SU-DHL-6 (cell line): ENCODE measurements at regions not wholly inside any gene's neighbourhood (a gene's known extent, or its start where the extent isn't known, plus 50 kb on each side); places are given as distances from the start of the nearest gene placed in this dataset.

Source experiments
- EZH2phosphoT487 ChIP-seq: fragments of 200-600 bp; sonication (generic), shearing (Covaris generic); conservative IDR thresholded peaks from 2 replicates; pipeline ENCODE4 v1.6.1; 2018; ENCODE audit warnings: mild to moderate bottlenecking, antibody characterized with exemption, low read length, moderate library complexity, mixed read lengths
- TF ChIP-seq, protein P1 (sequence below): fragments of 200-600 bp; sonication (generic); IDR thresholded peaks from one replicate; pipeline ENCODE4 v1.5.1; 2017; ENCODE audit warnings: antibody characterized with exemption, mild to moderate bottlenecking, low read length, moderate library complexity; ENCODE audit not compliant: insufficient read depth, poor library complexity, severe bottlenecking

DNA sequence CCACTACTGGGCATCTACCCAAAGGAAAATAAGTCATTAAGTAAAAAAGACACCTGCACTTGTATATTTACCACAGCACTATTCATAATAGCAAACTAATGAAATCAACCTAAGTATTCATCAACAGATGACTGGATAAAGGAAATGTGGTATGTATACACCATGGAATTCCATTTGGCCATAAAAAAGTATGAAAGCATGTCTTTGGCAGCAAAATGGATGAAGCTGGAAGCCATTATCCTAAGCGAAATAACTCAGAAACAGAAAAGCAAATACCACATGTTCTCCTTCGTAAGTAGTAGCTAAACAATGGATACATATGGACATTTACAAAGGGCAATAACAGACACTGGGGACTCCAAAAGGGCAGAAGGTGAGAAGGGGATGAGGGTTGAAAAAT, 485.7 kb upstream of the BRINP3 start:
- TF ChIP-seq, protein P1, sequence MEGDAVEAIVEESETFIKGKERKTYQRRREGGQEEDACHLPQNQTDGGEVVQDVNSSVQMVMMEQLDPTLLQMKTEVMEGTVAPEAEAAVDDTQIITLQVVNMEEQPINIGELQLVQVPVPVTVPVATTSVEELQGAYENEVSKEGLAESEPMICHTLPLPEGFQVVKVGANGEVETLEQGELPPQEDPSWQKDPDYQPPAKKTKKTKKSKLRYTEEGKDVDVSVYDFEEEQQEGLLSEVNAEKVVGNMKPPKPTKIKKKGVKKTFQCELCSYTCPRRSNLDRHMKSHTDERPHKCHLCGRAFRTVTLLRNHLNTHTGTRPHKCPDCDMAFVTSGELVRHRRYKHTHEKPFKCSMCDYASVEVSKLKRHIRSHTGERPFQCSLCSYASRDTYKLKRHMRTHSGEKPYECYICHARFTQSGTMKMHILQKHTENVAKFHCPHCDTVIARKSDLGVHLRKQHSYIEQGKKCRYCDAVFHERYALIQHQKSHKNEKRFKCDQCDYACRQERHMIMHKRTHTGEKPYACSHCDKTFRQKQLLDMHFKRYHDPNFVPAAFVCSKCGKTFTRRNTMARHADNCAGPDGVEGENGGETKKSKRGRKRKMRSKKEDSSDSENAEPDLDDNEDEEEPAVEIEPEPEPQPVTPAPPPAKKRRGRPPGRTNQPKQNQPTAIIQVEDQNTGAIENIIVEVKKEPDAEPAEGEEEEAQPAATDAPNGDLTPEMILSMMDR, result no peak
- TF ChIP-seq EZH2phosphoT487, result no peak
